CD4-positive, alpha-beta T cell (primary cell): ENCODE measurements at regions not wholly inside any gene's neighbourhood (a gene's known extent, or its start where the extent isn't known, plus 50 kb on each side); places are given as distances from the start of the nearest gene placed in this dataset.
"Not testable (repeated sequence)": the region's sequence is repeated elsewhere in the genome, so short reads cannot be mapped to it uniquely, and the experiment has no call there.

Source experiments
- ATAC-seq: fragments of 200-7000 bp; cut with Tn5 transposase; one replicate; pipeline ENCODE4 v1.10.0; 2022; ENCODE audit warnings: mild to moderate bottlenecking; ENCODE audit not compliant: poor library complexity
- CTCF ChIA-PET: fragments of 350-600 bp; sonication (Branson Sonifier 250); formaldehyde crosslinking; loops from one replicate; lab custom pipeline; 2021; ENCODE audit warnings: antibody characterized with exemption, inconsistent platforms; lab: Charles Lee
- POLR2A ChIA-PET: fragments of 350-600 bp; sonication (Branson Sonifier 250); formaldehyde crosslinking; loops from one replicate; lab custom pipeline; 2021; ENCODE audit warnings: antibody characterized with exemption, inconsistent platforms; lab: Charles Lee
- DNase-seq, 14 experiments: peaks; one replicate each; pipeline ENCODE4 v3.0.0-alpha.2; 2013 to 2020; ENCODE audit warnings: mixed read lengths in 2 of 14
- H3K27ac ChIP-seq, 2 donors: one replicate each; pipeline versions ENCODE4 v1.5.1 to v1.7.0; 2013; ENCODE audit warnings: low read length in 2 of 2, low read depth in 1 of 2, mild to moderate bottlenecking in 1 of 2
- H3K27me3 ChIP-seq, 2 experiments: 1 replicate in 1 of 2; 2 replicates in 1 of 2; pipeline versions ENCODE4 v1.6.1 to v1.7.0; 2013; ENCODE audit warnings: low read length in 2 of 2, control low read depth in 1 of 2, mild to moderate bottlenecking in 1 of 2, moderate library complexity in 1 of 2; ENCODE audit not compliant: insufficient read depth in 2 of 2, control insufficient read depth in 1 of 2
- H3K36me3 ChIP-seq: one replicate; pipeline ENCODE4 v1.6.1; 2013; ENCODE audit warnings: low read length, control low read depth; ENCODE audit not compliant: insufficient read depth
- H3K4me1 ChIP-seq: one replicate; pipeline ENCODE4 v1.6.1; 2013; ENCODE audit warnings: low read length, control low read depth; ENCODE audit not compliant: insufficient read depth
- H3K4me3 ChIP-seq: one replicate; pipeline ENCODE4 v1.5.1; 2013; ENCODE audit warnings: mild to moderate bottlenecking, low read length, moderate library complexity
- H3K9me3 ChIP-seq, 2 experiments: 1 replicate in 1 of 2; 2 replicates in 1 of 2; pipeline versions ENCODE4 v1.6.1 to v1.7.0; 2013; ENCODE audit warnings: low read length in 2 of 2, mild to moderate bottlenecking in 2 of 2, control low read depth in 1 of 2, moderate library complexity in 1 of 2; ENCODE audit not compliant: control insufficient read depth in 1 of 2, insufficient read depth in 1 of 2
- H3K27ac Mint-ChIP-seq: one replicate; pipeline ENCODE4 v1.8.0; 2020; ENCODE audit warnings: mixed read lengths
- H3K27me3 Mint-ChIP-seq: one replicate; pipeline ENCODE4 v1.8.0; 2021; ENCODE audit warnings: mixed read lengths
- H3K36me3 Mint-ChIP-seq: one replicate; pipeline ENCODE4 v1.8.0; 2021; ENCODE audit warnings: low read depth, mixed read lengths
- H3K4me1 Mint-ChIP-seq: one replicate; pipeline ENCODE4 v1.8.0; 2021; ENCODE audit warnings: low read depth, mixed read lengths
- H3K4me3 Mint-ChIP-seq: one replicate; pipeline ENCODE4 v1.8.0; 2020; ENCODE audit warnings: mild to moderate bottlenecking, mixed read lengths
- H3K9me3 Mint-ChIP-seq: one replicate; pipeline ENCODE4 v1.8.0; 2020; ENCODE audit warnings: mixed read lengths
- CTCF ChIP-seq: fragments of 200-600 bp; IDR thresholded peaks from one replicate; pipeline ENCODE4 v1.8.0; 2022; ENCODE audit warnings: antibody characterized with exemption, mild to moderate bottlenecking
- intact Hi-C, 2 experiments: fragments of 100-400 bp; cut with DNase I in 1 of 2; cut with micrococcal nuclease in 1 of 2; formaldehyde crosslinking; loops; one replicate each; pipeline versions ENCODE4 v1.15.1 to v1.9.0; 2023 to 2025; cut with DNase I, micrococcal nuclease

GRCh38 chr10:36739884-36740445 lies 385.4 kb upstream of the ANKRD30A start:
- Mint-ChIP-seq H3K9me3 (peaks cover 5% of the 10 kb centered on the region), H3K4me1 (no peaks in the 10 kb centered on the region), H3K27me3 (no peaks in the 10 kb centered on the region), H3K36me3 (no peaks in the 10 kb centered on the region), H3K27ac (no peak overlapping the region), H3K4me3 (no peak overlapping the region)
- Histone ChIP-seq H3K9me3 (peaks cover 0 to 22% of the 10 kb centered on the region in 2 experiments), H3K27ac (no peak overlapping the region), H3K4me3 (no peak overlapping the region), H3K27me3 (no peaks in the 10 kb centered on the region), H3K36me3 (no peaks in the 10 kb centered on the region), H3K4me1 (no peaks in the 10 kb centered on the region)
- intact Hi-C loops, result no loop called here
- POLR2A ChIA-PET, result no interaction called here
- TF ChIP-seq CTCF, result no peak
- DNase-seq, result no peak
- CTCF ChIA-PET, result no interaction called here
- no peak for ATAC-seq

- H3K27ac Mint-ChIP-seq, result no peak overlapping the region
- Histone ChIP-seq H3K4me1 (no peaks in the 10 kb centered on the region), H3K4me3 (no peak overlapping the region), H3K27me3 (no peaks in the 10 kb centered on the region), H3K27ac (no peak overlapping the region), H3K36me3 (no peaks in the 10 kb centered on the region), H3K9me3 (peaks cover 0 to 29% of the 10 kb centered on the region in 2 experiments)
- no peak overlapping the region for H3K4me3 Mint-ChIP-seq
- ChIA-PET POLR2A (no interaction called here), CTCF (no interaction called here)
- H3K36me3 Mint-ChIP-seq, result no peaks in the 10 kb centered on the region
- ATAC-seq, result no peak
- TF ChIP-seq CTCF, result no peak
- H3K4me1 Mint-ChIP-seq, result no peaks in the 10 kb centered on the region
- no peak for DNase-seq
- peaks cover 5% of the 10 kb centered on the region for H3K9me3 Mint-ChIP-seq
- H3K27me3 Mint-ChIP-seq, result no peaks in the 10 kb centered on the region
- intact Hi-C loops, result no loop called here
These were observed 386.5 kb upstream of the ANKRD30A start for GRCh38 chr10:36738738-36739431.

- H3K4me3 Mint-ChIP-seq, result no peak overlapping the region
- ATAC-seq (no peak), DNase-seq (no peak)
- intact Hi-C loops, result no loop called here
- H3K4me1 Mint-ChIP-seq, result no peaks in the 10 kb centered on the region
- peaks cover 0 to 32% of the 10 kb centered on the region in 2 experiments for H3K9me3 ChIP-seq
- H3K27me3 ChIP-seq, result no peaks in the 10 kb centered on the region
- no peak overlapping the region for H3K27ac ChIP-seq
- no peak for TF ChIP-seq CTCF
- ChIA-PET CTCF (no interaction called here), POLR2A (no interaction called here)
- no peaks in the 10 kb centered on the region for H3K27me3 Mint-ChIP-seq
- H3K4me1 ChIP-seq, result no peaks in the 10 kb centered on the region
- no peaks in the 10 kb centered on the region for H3K36me3 ChIP-seq
- no peak overlapping the region for H3K27ac Mint-ChIP-seq
- H3K9me3 Mint-ChIP-seq, result peaks cover 8% of the 10 kb centered on the region
- no peaks in the 10 kb centered on the region for H3K36me3 Mint-ChIP-seq
- no peak overlapping the region for H3K4me3 ChIP-seq
These were observed 389.1 kb upstream of the ANKRD30A start for GRCh38 chr10:36736311-36736710.

- H3K27me3 Mint-ChIP-seq, H3K27me3 ChIP-seq, H3K4me1 Mint-ChIP-seq, intact Hi-C loops, H3K36me3 ChIP-seq, CTCF ChIA-PET, ATAC-seq, H3K4me1 ChIP-seq, DNase-seq, POLR2A ChIA-PET, H3K27ac ChIP-seq, H3K4me3 ChIP-seq, H3K27ac Mint-ChIP-seq, H3K4me3 Mint-ChIP-seq, H3K36me3 Mint-ChIP-seq: not testable (repeated sequence)
- peaks cover 0 to 35% of the 10 kb centered on the region in 2 experiments for H3K9me3 ChIP-seq
- H3K9me3 Mint-ChIP-seq, result peaks cover 12% of the 10 kb centered on the region
These were observed 390.8 kb upstream of the ANKRD30A start for GRCh38 chr10:36734590-36734989.
